GM10248 (cell line): ENCODE measurements at regions not wholly inside any gene's neighbourhood (a gene's known extent, or its start where the extent isn't known, plus 50 kb on each side); places are given as distances from the start of the nearest gene placed in this dataset.

Experiments used
- CTCF ChIA-PET: fragments of 300-600 bp; sonication (Branson Sonifier 250); formaldehyde crosslinking; extraction: SDS; loops from one replicate; lab custom pipeline; 2021; ENCODE audit warnings: antibody characterized with exemption; lab: Yijun Ruan, JAX
- POLR2A ChIA-PET: fragments of 350-650 bp; sonication (Branson Sonifier 250); formaldehyde crosslinking; extraction: SDS; loops from one replicate; lab custom pipeline; 2020; ENCODE audit warnings: antibody characterized with exemption; lab: Yijun Ruan, JAX
- DNase-seq: peaks from one replicate; pipeline ENCODE4 v3.0.0; 2012; ENCODE audit errors: extremely low spot score
- CTCF ChIP-seq: IDR thresholded peaks from 2 replicates; pipeline ENCODE4 v1.5.1; 2012; ENCODE audit warnings: mild to moderate bottlenecking, low read depth; ENCODE audit errors: extremely low read depth, missing control alignments, control extremely low read depth

DNA sequence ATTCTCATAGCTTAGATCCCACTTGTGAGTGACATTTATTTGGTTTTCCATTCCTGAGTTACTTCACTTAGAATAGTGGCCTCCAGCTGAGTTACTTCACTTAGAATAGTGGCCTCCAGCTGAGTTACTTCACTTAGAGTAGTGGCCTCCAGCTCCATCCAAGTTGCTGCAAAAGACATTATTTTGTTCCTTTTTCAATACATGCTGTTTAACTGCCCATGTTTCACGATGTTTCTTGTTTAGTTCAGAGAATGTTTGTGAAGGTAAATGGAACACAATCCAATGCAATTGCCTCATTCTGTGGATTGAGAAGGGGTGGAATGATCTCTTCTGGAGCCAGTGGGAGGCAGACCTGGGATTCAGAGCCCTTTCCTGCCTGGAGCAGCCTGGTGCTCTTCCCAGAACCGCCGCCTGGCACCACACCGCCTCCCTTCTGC, 273.5 kb upstream of the ATP5MC3 start:
- ChIA-PET POLR2A (no interaction called here), CTCF (no interaction called here)
- no peak for DNase-seq
- TF ChIP-seq CTCF: no peak

DNA sequence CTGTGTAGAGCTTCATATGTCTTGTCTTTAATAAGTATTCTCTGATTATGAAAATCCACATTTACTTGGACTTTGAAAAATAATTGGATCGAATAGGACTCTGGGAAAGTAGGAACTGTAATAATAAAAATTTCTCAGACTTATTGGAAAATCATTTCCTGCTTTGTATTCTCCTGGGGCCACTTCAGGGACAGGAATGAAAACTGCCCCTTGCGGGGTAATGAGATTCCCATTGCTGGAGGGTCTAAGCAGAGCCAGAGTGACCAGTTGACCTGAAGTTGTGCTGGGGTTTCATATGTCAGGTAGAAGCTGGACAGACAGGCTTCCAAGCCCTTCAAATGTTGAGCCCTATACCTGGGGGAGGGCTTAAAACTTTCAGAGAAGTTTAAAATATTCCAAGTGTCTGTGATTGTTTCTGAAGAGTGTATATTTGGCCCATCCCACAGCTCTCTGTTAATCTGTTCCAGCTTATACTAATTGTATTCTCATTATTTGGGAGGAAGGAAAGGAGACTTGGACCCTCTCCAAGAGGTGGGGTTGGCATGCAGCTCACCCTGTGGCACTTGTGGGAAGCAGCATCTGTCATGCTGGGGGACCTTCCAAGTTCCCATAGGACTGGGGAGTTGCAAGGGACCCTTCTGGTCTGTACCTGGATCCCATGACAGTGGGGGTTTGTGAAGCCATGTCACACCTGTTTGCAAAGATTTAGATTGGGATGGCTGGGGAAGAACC, 268.7 kb upstream of the ATP5MC3 start:
- no peak for DNase-seq
- TF ChIP-seq CTCF: no peak
- CTCF ChIA-PET: no interaction called here
- POLR2A ChIA-PET: no interaction called here

GRCh38 chr2:175449616-175450015, 268.1 kb upstream of the ATP5MC3 start:
- no peak for TF ChIP-seq CTCF
- ChIA-PET CTCF (no interaction called here), POLR2A (no interaction called here)

DNA sequence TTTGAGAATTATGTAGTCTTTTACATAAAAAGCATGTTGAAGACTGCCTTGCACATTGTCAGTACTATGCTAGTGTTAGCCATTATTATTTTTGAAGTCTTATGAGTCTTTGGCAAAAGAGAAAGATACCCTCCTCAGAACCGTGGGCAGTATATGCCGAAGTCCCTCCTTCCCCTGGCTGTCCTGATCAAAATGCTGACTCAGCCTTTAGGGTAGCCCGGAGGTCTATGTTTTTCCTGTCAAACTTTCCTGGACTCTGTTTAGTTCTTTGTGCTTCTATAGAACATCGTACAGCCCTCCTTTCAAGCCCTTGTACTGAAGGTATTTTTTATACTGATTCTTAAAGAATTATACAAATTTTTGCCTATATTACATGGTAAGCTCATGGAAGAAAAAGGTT, 264.7 kb upstream of the ATP5MC3 start:
- POLR2A ChIA-PET: no interaction called here
- CTCF ChIA-PET: no interaction called here
- no peak for TF ChIP-seq CTCF
- no peak for DNase-seq

More at GRCh38 chr2:175449616-175450015, 268.1 kb upstream of the ATP5MC3 start:
- DNase-seq: no peak

- ChIA-PET CTCF (no interaction called here), POLR2A (no interaction called here)
- no peak for DNase-seq
- no peak for TF ChIP-seq CTCF
These were observed 263.8 kb upstream of the ATP5MC3 start for GRCh38 chr2:175445281-175445680.

GRCh38 chr2:175442441-175442840, 260.9 kb upstream of the ATP5MC3 start:
- ChIA-PET POLR2A (no interaction called here), CTCF (no interaction called here)
- no peak for TF ChIP-seq CTCF
- no peak for DNase-seq
